ENCODE measurements at regions not wholly inside any gene's neighbourhood (a gene's known extent, or its start where the extent isn't known, plus 50 kb on each side); places are given as distances from the start of the nearest gene placed in this dataset.

DNA sequence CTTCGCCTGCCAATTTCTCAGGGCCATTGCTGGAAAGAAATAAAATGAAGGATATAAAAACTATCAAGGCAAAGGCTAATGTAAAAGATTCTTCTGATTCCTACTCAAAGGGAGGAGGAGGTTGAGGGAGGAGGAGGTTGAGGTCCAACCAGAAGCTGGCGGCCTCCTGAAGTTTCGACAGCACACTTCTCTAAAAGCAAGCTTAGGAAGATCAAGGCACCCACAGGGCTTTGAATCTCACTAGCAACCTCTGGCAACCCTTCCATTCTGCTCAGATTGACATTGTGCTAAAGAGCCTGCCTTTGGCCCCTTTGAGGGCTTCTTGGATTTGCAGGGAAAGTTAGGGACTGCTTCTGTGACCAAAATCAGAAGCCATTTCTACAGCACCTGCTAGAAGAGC lies 81.5 kb upstream of the TNRC6C start:
- 74 to 82% methylated on average over 3 of the region's 3 CpGs for whole genome bisulfite sequencing, 2 donors

DNA sequence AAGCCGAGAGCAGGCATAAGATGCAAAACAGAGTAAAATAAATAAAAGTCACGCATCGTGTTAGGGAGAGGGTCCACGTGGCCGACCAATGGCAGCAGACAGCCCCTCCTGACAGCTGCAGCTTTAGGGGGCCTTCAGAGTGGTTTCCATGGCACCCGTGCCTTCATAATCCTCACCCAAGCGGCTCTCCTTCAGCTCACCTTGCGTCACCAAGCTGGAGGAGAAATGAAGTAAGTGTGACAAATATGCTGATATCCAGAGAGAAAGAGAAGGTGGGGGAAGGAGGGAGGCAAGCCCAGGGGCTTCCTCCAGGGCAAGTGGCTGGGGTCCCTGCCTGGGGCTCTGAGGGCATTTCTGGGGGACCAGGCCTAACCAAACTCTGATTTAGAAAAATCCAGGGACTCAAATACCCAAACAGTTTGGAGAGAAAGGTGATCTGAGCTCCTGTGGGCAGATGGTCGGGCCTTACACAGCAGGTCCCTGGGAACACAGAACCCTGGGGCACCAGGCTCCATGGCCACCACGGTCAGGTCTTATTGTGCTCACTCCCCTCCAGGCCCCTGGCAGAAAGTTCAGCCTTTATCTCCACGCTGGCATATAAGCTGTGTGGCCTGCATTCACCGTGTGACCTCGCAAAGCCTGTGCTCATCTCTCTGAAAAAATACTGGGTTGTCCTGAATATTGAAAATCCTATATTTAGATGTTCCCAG lies 80.7 kb upstream of the TNRC6C start:
- no peaks in the 10 kb centered on the region for H3K36me3 ChIP-seq
- H3K4me1 ChIP-seq: peaks cover 18 to 25% (median 23%) of the 10 kb centered on the region in 4 donors
- H3K27ac ChIP-seq: no peak overlapping the region
- TF ChIP-seq POLR2A (IDR thresholded peaks at IDR 0.05) (no peak), EP300 (IDR thresholded peaks at IDR 0.05) (no peak), POLR2AphosphoS5 (IDR thresholded peaks at IDR 0.05) (no peak)
- TF ChIP-seq, protein P1, sequence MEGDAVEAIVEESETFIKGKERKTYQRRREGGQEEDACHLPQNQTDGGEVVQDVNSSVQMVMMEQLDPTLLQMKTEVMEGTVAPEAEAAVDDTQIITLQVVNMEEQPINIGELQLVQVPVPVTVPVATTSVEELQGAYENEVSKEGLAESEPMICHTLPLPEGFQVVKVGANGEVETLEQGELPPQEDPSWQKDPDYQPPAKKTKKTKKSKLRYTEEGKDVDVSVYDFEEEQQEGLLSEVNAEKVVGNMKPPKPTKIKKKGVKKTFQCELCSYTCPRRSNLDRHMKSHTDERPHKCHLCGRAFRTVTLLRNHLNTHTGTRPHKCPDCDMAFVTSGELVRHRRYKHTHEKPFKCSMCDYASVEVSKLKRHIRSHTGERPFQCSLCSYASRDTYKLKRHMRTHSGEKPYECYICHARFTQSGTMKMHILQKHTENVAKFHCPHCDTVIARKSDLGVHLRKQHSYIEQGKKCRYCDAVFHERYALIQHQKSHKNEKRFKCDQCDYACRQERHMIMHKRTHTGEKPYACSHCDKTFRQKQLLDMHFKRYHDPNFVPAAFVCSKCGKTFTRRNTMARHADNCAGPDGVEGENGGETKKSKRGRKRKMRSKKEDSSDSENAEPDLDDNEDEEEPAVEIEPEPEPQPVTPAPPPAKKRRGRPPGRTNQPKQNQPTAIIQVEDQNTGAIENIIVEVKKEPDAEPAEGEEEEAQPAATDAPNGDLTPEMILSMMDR (IDR thresholded peaks at IDR 0.05): no peak
- H3K4me3 ChIP-seq: no peak overlapping the region
- no peak for DNase-seq
- ATAC-seq (ENCODE audit: low FRiP score in 2 of 2): no peak
- H3K9me3 ChIP-seq: peaks cover 0 to 14% (median 10%) of the 10 kb centered on the region in 4 donors
- 78 to 87% methylated on average over 13 of the region's 13 CpGs for WGBS, 2 donors
- H3K27me3 ChIP-seq: no peaks in the 10 kb centered on the region

More for the DNA sequence above, 81.5 kb upstream of the TNRC6C start:
- Histone ChIP-seq H3K27me3 (no peaks in the 10 kb centered on the region), H3K27ac (no peak overlapping the region), H3K4me3 (no peak overlapping the region), H3K9me3 (peaks cover 0 to 14% (median 10%) of the 10 kb centered on the region in 4 donors), H3K36me3 (no peaks in the 10 kb centered on the region), H3K4me1 (peaks cover 12 to 17% (median 15%) of the 10 kb centered on the region in 4 donors)
- DNase-seq (no peak), ATAC-seq (ENCODE audit: low FRiP score in 2 of 2) (no peak)
- TF ChIP-seq, protein P1 (IDR thresholded peaks at IDR 0.05): no peak
- TF ChIP-seq POLR2AphosphoS5 (IDR thresholded peaks at IDR 0.05): no peak
- TF ChIP-seq EP300 (IDR thresholded peaks at IDR 0.05): no peak
- TF ChIP-seq POLR2A (IDR thresholded peaks at IDR 0.05): no peak

DNA sequence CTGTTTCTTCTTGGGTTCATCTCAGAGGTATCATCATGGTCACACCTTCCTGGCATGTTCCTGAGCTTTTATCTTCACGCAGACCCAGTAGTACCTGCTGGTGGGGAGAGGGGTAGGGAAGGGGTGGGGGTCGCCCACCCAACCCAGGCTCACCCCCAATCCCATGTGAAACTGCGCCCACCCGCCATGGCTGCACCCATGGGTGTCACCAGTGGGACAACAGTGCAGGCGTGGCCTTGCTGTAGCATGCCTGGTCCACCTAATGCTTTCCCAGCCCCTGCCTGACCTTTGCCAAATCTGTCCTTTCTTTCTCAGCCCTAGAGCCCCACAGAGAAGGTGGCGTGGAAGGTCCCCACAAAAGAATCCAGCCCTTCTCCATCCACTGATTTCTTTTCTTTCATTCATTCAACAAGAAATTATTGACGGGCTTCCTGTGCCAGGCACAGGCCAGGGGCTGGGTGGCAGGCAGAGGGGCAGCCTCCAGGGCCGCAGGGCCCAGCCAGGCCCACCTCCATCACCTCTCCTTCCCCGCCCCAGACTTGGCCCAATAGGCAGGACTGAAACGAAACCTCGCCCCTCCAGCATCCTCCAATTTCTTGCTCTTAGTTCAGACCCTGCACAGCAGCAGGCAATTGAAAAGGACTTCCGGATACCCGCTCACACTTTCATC lies 79.1 kb upstream of the TNRC6C start:
- no peak for ATAC-seq (ENCODE audit: low FRiP score in 2 of 2)
- Histone ChIP-seq H3K27ac (no peak overlapping the region), H3K4me3 (no peak overlapping the region), H3K36me3 (no peaks in the 10 kb centered on the region), H3K9me3 (peaks cover 0 to 14% (median 10%) of the 10 kb centered on the region in 4 donors), H3K27me3 (no peaks in the 10 kb centered on the region), H3K4me1 (peaks cover 23 to 29% (median 27%) of the 10 kb centered on the region in 4 donors)
- 95 to 97% methylated on average over 13 of the region's 13 CpGs for WGBS, 2 donors
- DNase-seq: no peak
- TF ChIP-seq POLR2AphosphoS5 (IDR thresholded peaks at IDR 0.05) (no peak), EP300 (IDR thresholded peaks at IDR 0.05) (no peak), POLR2A (IDR thresholded peaks at IDR 0.05) (no peak)
- TF ChIP-seq, protein P1 (IDR thresholded peaks at IDR 0.05): no peak

DNA sequence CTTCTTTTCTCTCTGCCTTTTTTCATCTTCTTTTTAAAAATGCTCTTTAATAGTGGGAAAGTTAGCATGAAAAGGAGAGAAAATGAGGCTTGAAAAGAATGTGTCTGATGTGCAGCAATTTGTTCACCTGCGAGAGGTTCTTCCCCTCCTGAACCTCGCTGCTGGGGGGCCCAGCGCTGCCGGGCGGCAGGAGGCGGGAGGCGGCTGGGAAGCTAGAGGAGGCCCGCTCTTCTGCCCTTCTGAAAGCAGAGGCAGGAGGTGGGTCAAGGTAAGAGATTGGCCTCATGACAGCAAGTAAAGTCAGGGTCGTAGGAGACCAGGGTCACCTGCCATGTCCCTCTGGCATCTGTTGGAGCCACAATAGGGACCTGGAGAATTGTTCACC lies 78.6 kb upstream of the TNRC6C start:
- Histone ChIP-seq H3K4me3 (no peak overlapping the region), H3K27ac (no peak overlapping the region), H3K9me3 (peaks cover 0 to 14% (median 10%) of the 10 kb centered on the region in 4 donors), H3K27me3 (no peaks in the 10 kb centered on the region), H3K36me3 (no peaks in the 10 kb centered on the region), H3K4me1 (peaks cover 23 to 29% (median 27%) of the 10 kb centered on the region in 4 donors)
- WGBS, 2 donors: 84 to 97% methylated on average over 9 of the region's 9 CpGs
- DNase-seq: no peak
- TF ChIP-seq, protein P1 (IDR thresholded peaks at IDR 0.05): no peak
- TF ChIP-seq POLR2AphosphoS5 (IDR thresholded peaks at IDR 0.05): no peak
- TF ChIP-seq EP300 (IDR thresholded peaks at IDR 0.05): no peak
- no peak for TF ChIP-seq POLR2A (IDR thresholded peaks at IDR 0.05)
- no peak for ATAC-seq (ENCODE audit: low FRiP score in 2 of 2)

Data from upper lobe of left lung (tissue), 6 donors.